Stimulated activated CD4-positive, alpha-beta T cell treated with anti-CD3 and anti-CD28 coated beads, Interleukin-15, amount 100 ng/mL, for 48 hours (primary cell): ENCODE measurements at regions not wholly inside any gene's neighbourhood (a gene's known extent, or its start where the extent isn't known, plus 50 kb on each side); places are given as distances from the start of the nearest gene placed in this dataset.
A peak's percentile ranks its signal among the peaks of the same experiment; 100 is the strongest.

Experiments used
- DNase-seq, 2 donors: peaks; one replicate each; pipeline ENCODE4 v3.0.0-alpha.2; 2020; ENCODE audit warnings: low read depth in 2 of 2

GRCh38 chr10:4691301-4691700, 134.7 kb upstream of the AKR1E2 start:
- no peak for DNase-seq

GRCh38 chr10:4688601-4689000, 137.4 kb upstream of the AKR1E2 start:
- no peak for DNase-seq

- DNase-seq, result no peak
These were observed 137.8 kb upstream of the AKR1E2 start for GRCh38 chr10:4688168-4688567.

GRCh38 chr10:4687397-4687796, 138.6 kb upstream of the AKR1E2 start:
- DNase-seq, result no peak

GRCh38 chr10:4686644-4686996, 139.4 kb upstream of the AKR1E2 start:
- DNase-seq, result peak; percentile 10 to 13

- DNase-seq, result no peak
These were observed 139.9 kb upstream of the AKR1E2 start for GRCh38 chr10:4685904-4686643.

- no peak for DNase-seq
These were observed 140.5 kb upstream of the AKR1E2 start for GRCh38 chr10:4685491-4685890.

GRCh38 chr10:4684434-4684833, 141.6 kb upstream of the AKR1E2 start:
- DNase-seq, result no peak

GRCh38 chr10:4683838-4684237, 142.2 kb upstream of the AKR1E2 start:
- DNase-seq, result no peak

- DNase-seq, result no peak
These were observed 142.9 kb upstream of the AKR1E2 start for GRCh38 chr10:4683137-4683536.

GRCh38 chr10:4678951-4679671, 146.9 kb upstream of the AKR1E2 start:
- no peak for DNase-seq

- DNase-seq, result no peak
These were observed 147.7 kb upstream of the AKR1E2 start for GRCh38 chr10:4678023-4678950.

GRCh38 chr10:4677296-4678021, 148.5 kb upstream of the AKR1E2 start:
- DNase-seq, result no peak

- DNase-seq, result no peak
These were observed 149.4 kb upstream of the AKR1E2 start for GRCh38 chr10:4676566-4676965.

- no peak for DNase-seq
These were observed 150.2 kb upstream of the AKR1E2 start for GRCh38 chr10:4675808-4676207.

- no peak for DNase-seq
These were observed 152.5 kb upstream of the AKR1E2 start for GRCh38 chr10:4673279-4674040.

- no peak for DNase-seq
These were observed 153.8 kb upstream of the AKR1E2 start for GRCh38 chr10:4672201-4672600.

- no peak for DNase-seq
These were observed 154.4 kb upstream of the AKR1E2 start for GRCh38 chr10:4671451-4672145.

- no peak for DNase-seq
These were observed 155.3 kb upstream of the AKR1E2 start for GRCh38 chr10:4670737-4671136.

- no peak for DNase-seq
These were observed 156.4 kb upstream of the AKR1E2 start for GRCh38 chr10:4669585-4669984.
